ENCODE measurements at regions not wholly inside any gene's neighbourhood (a gene's known extent, or its start where the extent isn't known, plus 50 kb on each side); places are given as distances from the start of the nearest gene placed in this dataset.

DNA sequence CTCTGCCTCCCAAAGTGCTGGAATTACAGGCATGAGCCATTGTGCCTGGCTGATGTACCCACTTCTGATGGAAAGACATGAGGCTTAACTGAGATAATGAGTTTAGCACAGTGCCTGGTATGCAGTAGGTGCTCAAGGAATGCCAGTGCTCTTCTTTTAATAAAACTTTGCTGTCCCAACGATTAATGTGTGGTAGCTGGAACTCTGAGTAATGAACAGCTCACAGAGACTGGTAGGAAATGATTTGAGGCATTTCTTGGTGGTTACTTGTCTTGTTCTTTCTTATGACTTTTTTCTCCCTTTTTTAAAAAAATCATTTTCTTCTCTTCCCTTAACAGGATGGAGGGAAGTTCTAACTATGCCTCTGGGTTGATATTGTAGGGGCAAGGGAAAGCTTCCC, 235.7 kb upstream of the PWP1 start:
- TF ChIP-seq, protein P1, sequence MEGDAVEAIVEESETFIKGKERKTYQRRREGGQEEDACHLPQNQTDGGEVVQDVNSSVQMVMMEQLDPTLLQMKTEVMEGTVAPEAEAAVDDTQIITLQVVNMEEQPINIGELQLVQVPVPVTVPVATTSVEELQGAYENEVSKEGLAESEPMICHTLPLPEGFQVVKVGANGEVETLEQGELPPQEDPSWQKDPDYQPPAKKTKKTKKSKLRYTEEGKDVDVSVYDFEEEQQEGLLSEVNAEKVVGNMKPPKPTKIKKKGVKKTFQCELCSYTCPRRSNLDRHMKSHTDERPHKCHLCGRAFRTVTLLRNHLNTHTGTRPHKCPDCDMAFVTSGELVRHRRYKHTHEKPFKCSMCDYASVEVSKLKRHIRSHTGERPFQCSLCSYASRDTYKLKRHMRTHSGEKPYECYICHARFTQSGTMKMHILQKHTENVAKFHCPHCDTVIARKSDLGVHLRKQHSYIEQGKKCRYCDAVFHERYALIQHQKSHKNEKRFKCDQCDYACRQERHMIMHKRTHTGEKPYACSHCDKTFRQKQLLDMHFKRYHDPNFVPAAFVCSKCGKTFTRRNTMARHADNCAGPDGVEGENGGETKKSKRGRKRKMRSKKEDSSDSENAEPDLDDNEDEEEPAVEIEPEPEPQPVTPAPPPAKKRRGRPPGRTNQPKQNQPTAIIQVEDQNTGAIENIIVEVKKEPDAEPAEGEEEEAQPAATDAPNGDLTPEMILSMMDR (conservative IDR thresholded peaks at IDR 0.05; ENCODE audit: low read length): no peak
- TF ChIP-seq EZH2phosphoT487 (IDR thresholded peaks at IDR 0.05; ENCODE audit: borderline replicate concordance): no peak
- no peaks in the 10 kb centered on the region for H3K27me3 ChIP-seq (ENCODE audit: insufficient read depth, low read length, poor library complexity, severe bottlenecking)
- H3K36me3 ChIP-seq (ENCODE audit: insufficient read depth, low read length): no peaks in the 10 kb centered on the region
- no peaks in the 10 kb centered on the region for H3K9me3 ChIP-seq (ENCODE audit: insufficient read depth, low read depth, low read length)
- H3K4me3 ChIP-seq (ENCODE audit: low read length, poor library complexity, severe bottlenecking): no peak overlapping the region
- H3F3A ChIP-seq (ENCODE audit: low read depth): no peaks in the 10 kb centered on the region
- no peaks in the 10 kb centered on the region for H3K79me2 ChIP-seq (ENCODE audit: insufficient read depth, low read length)
- no peaks in the 10 kb centered on the region for H3K9me2 ChIP-seq (replicated peaks; ENCODE audit: low read depth, low read length)
- no peak overlapping the region for H2AFZ ChIP-seq (ENCODE audit: low read length)
- no peaks in the 10 kb centered on the region for H3K4me1 ChIP-seq (ENCODE audit: insufficient read depth, low read length, poor library complexity, severe bottlenecking)
- no peak overlapping the region for H3K4me2 ChIP-seq (ENCODE audit: low read depth, low read length, poor library complexity, severe bottlenecking)
- no peak overlapping the region for H3K9ac ChIP-seq (ENCODE audit: low read depth, low read length, poor library complexity, severe bottlenecking)
- no peaks in the 10 kb centered on the region for H4K20me1 ChIP-seq (ENCODE audit: insufficient read depth, low read length, poor library complexity, severe bottlenecking)

DNA sequence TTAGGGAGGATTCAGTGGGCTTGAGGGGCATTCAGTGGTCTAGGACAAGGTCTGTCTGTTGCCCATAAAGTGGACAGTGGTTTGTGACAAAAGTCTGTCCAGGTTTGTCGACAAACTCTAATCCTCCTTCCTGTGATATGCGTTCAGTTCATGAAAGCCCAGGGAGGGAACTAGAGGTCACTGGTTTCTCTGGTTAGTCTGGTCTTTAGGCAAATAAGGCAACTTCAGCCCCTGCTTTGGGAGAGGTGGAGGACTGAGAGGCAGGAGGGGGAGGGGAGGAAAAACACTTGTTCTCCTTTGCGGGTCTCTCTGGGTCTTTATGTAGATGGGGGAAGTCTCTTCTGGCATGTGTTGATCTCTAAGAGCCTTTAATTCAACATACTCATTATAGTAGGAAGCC, 235.1 kb upstream of the PWP1 start:
- H3K27me3 ChIP-seq (ENCODE audit: insufficient read depth, low read length, poor library complexity, severe bottlenecking): no peaks in the 10 kb centered on the region
- H2AFZ ChIP-seq (ENCODE audit: low read length): no peak overlapping the region
- no peak overlapping the region for H3K4me2 ChIP-seq (ENCODE audit: low read depth, low read length, poor library complexity, severe bottlenecking)
- H4K20me1 ChIP-seq (ENCODE audit: insufficient read depth, low read length, poor library complexity, severe bottlenecking): no peaks in the 10 kb centered on the region
- no peak overlapping the region for H3K9ac ChIP-seq (ENCODE audit: low read depth, low read length, poor library complexity, severe bottlenecking)
- no peaks in the 10 kb centered on the region for H3K79me2 ChIP-seq (ENCODE audit: insufficient read depth, low read length)
- H3K36me3 ChIP-seq (ENCODE audit: insufficient read depth, low read length): no peaks in the 10 kb centered on the region
- no peaks in the 10 kb centered on the region for H3K9me3 ChIP-seq (ENCODE audit: insufficient read depth, low read depth, low read length)
- no peaks in the 10 kb centered on the region for H3K9me2 ChIP-seq (replicated peaks; ENCODE audit: low read depth, low read length)
- H3K4me3 ChIP-seq (ENCODE audit: low read length, poor library complexity, severe bottlenecking): no peak overlapping the region
- TF ChIP-seq EZH2phosphoT487 (IDR thresholded peaks at IDR 0.05; ENCODE audit: borderline replicate concordance): no peak
- TF ChIP-seq, protein P1 (conservative IDR thresholded peaks at IDR 0.05; ENCODE audit: low read length): no peak
- no peaks in the 10 kb centered on the region for H3K4me1 ChIP-seq (ENCODE audit: insufficient read depth, low read length, poor library complexity, severe bottlenecking)
- no peaks in the 10 kb centered on the region for H3F3A ChIP-seq (ENCODE audit: low read depth)

DNA sequence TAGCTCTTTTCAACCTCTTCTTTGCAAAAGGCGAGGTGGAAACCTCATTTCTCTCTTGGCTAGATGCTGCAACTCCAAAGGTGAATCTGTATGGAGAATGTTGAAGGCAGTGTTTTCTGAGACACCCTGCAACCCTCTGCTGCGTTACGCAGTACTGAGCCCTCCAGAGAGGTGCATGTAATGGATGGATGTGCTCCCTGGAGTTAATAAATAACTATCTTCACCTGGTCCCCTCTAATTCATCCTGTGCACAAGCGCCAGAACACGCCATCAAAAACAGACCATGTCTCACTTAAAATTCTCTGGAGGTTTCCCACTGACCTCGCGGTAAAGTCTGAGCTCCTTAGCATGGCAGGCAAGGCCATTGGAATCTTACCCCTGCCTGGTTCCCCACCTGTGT, 234.4 kb upstream of the PWP1 start:
- Histone ChIP-seq H3K4me3 (ENCODE audit: low read length, poor library complexity, severe bottlenecking) (no peak overlapping the region), H2AFZ (ENCODE audit: low read length) (no peak overlapping the region), H3K36me3 (ENCODE audit: insufficient read depth, low read length) (no peaks in the 10 kb centered on the region), H3K4me2 (ENCODE audit: low read depth, low read length, poor library complexity, severe bottlenecking) (no peak overlapping the region), H3K9me3 (ENCODE audit: insufficient read depth, low read depth, low read length) (no peaks in the 10 kb centered on the region), H3K4me1 (ENCODE audit: insufficient read depth, low read length, poor library complexity, severe bottlenecking) (no peaks in the 10 kb centered on the region), H3K9ac (ENCODE audit: low read depth, low read length, poor library complexity, severe bottlenecking) (no peak overlapping the region), H4K20me1 (ENCODE audit: insufficient read depth, low read length, poor library complexity, severe bottlenecking) (no peaks in the 10 kb centered on the region), H3K27me3 (ENCODE audit: insufficient read depth, low read length, poor library complexity, severe bottlenecking) (no peaks in the 10 kb centered on the region), H3K9me2 (replicated peaks; ENCODE audit: low read depth, low read length) (no peaks in the 10 kb centered on the region), H3F3A (ENCODE audit: low read depth) (no peaks in the 10 kb centered on the region), H3K79me2 (ENCODE audit: insufficient read depth, low read length) (no peaks in the 10 kb centered on the region)
- TF ChIP-seq EZH2phosphoT487 (IDR thresholded peaks at IDR 0.05; ENCODE audit: borderline replicate concordance): no peak
- TF ChIP-seq, protein P1 (conservative IDR thresholded peaks at IDR 0.05; ENCODE audit: low read length): no peak
